SK-N-MC (cell line): ENCODE measurements at regions not wholly inside any gene's neighbourhood (a gene's known extent, or its start where the extent isn't known, plus 50 kb on each side); places are given as distances from the start of the nearest gene placed in this dataset.

Experiments used
- EZH2 ChIP-seq: fragments of 200-600 bp; sonication (generic); IDR thresholded peaks from one replicate; pipeline ENCODE4 v1.6.1; 2017; ENCODE audit warnings: antibody characterized with exemption
- FOXP2 ChIP-seq: optimal IDR thresholded peaks from 2 replicates; pipeline ENCODE3; 2011; ENCODE audit warnings: mild to moderate bottlenecking, moderate library complexity; ENCODE audit not compliant: insufficient read depth; ENCODE audit errors: extremely low read length, control extremely low read depth
- POLR2AphosphoS5 ChIP-seq: IDR thresholded peaks from 2 replicates; pipeline ENCODE4 v1.6.1; 2012; ENCODE audit warnings: mild to moderate bottlenecking, low read depth, low read length, borderline replicate concordance

GRCh38 chr7:123305840-123306375 lies 106.1 kb upstream of the SLC13A1 start:
- TF ChIP-seq EZH2: no peak
- TF ChIP-seq POLR2AphosphoS5: no peak
- no peak for TF ChIP-seq FOXP2
